ENCODE measurements at regions not wholly inside any gene's neighbourhood (a gene's known extent, or its start where the extent isn't known, plus 50 kb on each side); places are given as distances from the start of the nearest gene placed in this dataset.

GRCh38 chr1:55420929-55421716 is 206.0 kb upstream of the USP24 start:
- no peak for DNase-seq

DNA sequence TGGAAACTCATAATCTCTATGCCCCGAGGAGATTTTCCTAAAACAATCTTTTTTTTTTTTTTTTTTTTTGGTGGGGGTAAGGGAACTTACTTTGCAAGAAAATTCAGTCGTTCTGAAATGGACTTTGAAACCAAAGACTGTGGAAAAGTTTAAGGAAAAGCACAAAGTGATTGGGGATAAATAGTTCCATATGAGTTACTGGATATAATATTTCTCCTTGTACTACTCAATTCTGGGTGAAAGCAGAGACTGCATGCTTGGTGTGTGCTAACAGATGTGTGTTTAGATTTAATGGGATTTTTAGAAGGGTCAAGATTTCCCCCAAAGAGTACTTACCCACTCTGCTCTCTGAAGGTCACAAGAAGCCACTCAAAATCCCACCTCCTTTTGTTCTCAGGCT is 204.9 kb upstream of the USP24 start:
- no peak for DNase-seq

DNA sequence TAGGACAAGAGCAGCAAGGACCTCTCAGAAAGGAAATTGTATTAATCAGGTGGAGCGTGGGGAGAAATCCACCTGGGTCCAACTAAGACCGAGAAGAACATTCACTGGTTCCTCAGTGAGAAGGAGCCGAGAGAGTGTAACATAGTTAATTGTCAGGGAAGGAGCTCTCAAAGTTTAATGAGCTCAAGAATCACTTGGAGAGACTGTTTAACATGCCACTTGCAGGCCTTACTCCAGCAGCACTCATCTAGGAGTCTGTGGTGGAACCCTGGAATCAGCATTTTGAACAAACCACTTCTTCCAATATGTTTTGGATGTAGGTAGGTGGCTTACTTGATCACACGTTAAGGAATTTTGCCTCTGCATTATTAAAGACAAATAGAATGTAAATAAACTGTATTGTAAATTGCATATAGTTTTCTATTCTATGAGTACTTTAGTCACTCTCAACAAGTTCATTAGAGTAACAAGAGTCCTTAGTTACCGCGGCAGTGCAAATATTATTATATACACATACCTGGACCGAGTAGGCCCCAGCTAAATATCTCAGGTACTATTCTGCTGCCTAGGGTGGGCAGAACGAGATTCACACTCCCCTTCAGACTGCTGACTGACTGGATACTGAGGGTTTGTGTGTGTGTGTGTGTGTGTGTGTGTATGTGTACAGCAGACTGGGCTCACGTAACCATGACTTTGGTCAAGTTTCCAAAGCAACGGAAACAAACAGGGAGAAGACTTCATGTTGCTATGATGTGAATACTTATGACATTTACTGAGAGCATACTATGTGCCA is 203.2 kb upstream of the USP24 start:
- no peak for DNase-seq

- DNase-seq, result no peak
Measured at GRCh38 chr1:55416164-55416842, 201.1 kb upstream of the USP24 start.

GRCh38 chr1:55413286-55413685 is 198.1 kb upstream of the USP24 start:
- DNase-seq, result no peak

DNA sequence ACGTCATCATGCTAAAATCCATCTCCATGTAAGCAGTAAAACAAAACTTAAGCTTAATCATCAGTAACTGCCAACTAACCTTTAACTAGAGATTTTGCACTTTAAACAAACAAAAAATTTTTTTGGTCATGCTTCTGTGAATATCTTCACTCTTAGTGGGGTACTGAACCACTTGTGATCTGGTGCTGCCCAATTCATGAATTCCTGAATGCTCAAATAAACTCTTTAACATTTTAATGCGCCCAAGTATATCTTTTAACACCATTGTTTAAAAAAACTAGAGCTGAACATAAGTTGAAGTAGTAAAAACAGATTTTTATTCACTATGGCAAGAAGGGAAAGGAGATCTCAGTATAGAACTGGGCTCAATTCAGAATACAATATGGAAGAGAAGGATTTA is 196.9 kb upstream of the USP24 start:
- no peak for DNase-seq

- DNase-seq, result no peak
Measured at GRCh38 chr1:55402671-55403464, 187.7 kb upstream of the USP24 start.

- DNase-seq, result no peak
Measured at GRCh38 chr1:55402142-55402541, 187.0 kb upstream of the USP24 start.

DNA sequence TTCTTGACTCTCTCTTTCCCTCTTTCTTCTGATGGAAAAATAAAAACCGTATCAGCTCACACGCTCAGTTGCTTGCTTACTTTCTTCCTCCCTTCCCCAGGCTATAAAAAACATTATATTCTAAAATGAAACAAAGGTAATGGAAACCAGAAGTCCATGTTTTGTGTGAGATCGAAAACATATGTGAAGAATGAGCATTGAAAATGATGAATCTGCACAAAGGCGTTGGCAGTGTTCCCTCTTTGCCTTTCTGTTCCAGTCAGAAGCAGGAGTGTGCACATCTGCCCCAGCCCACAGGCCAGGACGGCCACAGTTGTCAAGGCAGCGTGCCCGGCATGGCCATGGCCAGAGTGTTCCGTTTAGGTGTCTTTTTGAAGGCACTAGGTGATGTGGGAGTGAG is 185.3 kb upstream of the USP24 start:
- no peak for DNase-seq

GRCh38 chr1:55399346-55399745 is 184.2 kb upstream of the USP24 start:
- DNase-seq, result no peak

DNA sequence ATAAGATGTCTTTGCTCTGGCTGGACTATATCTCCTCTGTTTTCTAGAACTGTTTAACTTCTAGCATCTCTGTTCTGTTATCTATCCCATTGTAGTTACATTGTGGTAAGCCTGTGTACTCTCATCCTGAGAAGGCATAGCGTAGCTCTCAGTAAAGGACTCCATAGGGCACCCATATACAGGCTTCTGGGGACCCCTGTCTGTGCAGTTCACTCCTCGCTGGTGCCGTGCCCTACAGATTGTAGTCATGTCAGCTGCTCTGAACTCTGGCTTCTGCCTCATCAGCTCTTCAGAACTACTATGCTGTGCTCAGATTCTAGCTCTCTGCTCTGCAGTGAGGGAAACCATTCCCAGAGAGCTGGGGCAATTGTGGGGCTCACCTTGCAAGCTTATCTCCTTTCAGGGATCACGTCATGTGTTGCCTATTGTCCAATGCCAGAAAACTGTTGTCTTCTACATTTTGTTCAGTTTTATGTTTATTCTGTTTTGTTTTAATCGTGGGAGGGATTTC is 181.3 kb upstream of the USP24 start:
- DNase-seq, result no peak

DNA sequence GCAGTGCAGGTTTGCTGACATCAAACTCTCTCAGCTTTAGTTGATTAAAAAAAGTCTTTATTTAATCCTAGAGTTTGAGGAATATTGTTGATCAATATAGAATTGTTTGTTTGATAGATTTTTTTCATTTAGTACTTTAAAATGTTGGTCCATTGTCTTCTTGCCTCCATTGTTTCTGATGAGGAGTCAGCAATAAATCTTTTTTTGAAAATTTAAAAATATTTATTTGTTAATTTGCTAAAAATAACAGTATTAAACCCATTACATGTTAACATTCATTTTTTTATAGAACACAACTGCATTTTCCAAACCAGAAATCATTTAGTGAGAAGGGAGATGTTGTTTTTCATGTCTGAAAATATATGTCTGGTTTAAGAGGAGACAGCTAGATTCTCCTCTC is 173.8 kb upstream of the USP24 start:
- DNase-seq, result no peak

GRCh38 chr1:55387145-55387544 is 172.0 kb upstream of the USP24 start:
- DNase-seq, result no peak

GRCh38 chr1:55386456-55386855 is 171.3 kb upstream of the USP24 start:
- no peak for DNase-seq

DNA sequence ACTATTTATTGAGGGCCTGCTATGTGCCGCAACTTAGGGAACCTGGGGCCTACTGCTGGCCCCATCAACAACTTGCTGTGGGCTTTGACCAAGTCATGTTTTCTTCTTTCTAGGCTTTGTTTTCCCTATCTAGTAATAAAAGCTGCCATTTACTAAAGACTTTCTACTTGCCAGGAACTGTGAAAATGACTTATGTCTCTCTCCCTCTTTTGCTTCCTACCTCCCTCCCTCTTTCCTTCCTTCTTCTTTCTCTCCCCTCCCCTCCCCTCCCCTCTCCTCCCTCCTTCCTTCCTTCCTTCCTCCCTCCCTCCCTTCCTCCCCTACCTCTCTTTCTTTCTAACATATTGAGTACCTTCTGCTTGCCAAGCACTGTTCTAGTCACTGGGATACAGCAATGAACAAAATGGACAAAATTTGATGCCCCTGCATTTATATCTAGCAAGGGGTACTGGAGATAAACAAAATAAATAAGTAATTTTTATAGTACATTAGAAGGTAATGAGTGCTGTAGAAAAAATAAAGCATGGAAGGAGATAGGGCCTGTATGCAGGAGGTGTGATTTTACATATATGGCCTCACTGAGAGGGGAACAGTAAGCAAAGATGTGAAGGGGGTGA is 170.3 kb upstream of the USP24 start:
- DNase-seq, result no peak

DNA sequence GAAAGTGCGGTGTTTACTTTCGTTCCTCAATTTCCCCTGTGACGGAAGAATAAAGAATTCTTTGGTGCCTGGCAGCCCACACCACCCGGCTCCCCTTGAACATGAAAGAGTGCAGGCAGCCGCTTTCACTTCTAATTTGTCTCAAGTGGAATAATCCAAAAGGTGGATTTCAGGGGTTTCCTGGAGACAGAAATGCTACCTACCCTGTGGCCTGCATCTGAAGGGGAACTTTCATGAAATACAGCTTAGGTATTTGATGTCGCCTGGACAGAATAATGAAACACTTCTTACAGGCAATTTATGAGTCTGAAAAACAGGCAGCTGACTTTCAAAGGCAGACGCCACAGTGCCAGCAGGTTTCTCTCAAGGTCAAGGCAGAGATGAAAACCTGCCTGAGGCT is 169.5 kb upstream of the USP24 start:
- DNase-seq, result no peak

GRCh38 chr1:55382806-55383305 is 167.7 kb upstream of the USP24 start:
- no peak for DNase-seq

- DNase-seq, result no peak
Measured at GRCh38 chr1:55381983-55382382, 166.8 kb upstream of the USP24 start.

- DNase-seq, result no peak
Measured at GRCh38 chr1:55381491-55381890, 166.3 kb upstream of the USP24 start.

DNA sequence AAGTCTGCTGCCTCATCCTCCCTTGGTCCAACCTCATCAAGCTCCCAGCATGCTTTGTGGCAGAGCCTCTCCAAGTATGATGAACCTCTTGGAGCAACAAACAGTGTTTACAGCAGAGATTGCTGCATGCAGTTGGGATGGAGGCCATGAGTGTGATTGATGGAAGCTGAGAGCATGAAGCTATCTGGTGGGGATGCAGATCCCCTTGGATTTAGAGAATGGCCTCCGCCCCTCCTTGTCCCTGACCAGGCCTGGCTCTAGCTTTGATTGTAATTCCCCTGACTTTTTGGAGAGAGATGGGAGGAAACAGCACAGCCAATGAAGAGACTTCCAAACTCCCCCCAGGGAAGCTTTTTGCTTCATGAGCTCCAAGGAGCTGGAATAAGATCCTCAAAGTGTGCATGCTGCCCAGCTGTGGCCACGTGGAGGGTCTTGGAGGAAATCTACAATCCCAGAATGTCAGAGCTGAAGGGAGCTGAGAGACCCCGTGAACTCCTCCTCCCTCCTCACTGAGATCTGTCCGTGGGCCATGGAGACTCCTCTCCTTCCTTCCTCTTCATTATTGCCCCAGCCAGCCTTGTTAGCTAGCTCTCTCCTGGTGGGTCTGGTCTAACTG is 165.3 kb upstream of the USP24 start:
- DNase-seq, result no peak

- no peak for DNase-seq
Measured at GRCh38 chr1:55378582-55378981, 163.4 kb upstream of the USP24 start.

- DNase-seq, result no peak
Measured at GRCh38 chr1:55376897-55377296, 161.7 kb upstream of the USP24 start.
